Stimulated activated CD4-positive, alpha-beta T cell treated with anti-CD3 and anti-CD28 coated beads, TNF-alpha, amount 100 ng/mL, for 24 hours (primary cell): ENCODE measurements at regions not wholly inside any gene's neighbourhood (a gene's known extent, or its start where the extent isn't known, plus 50 kb on each side); places are given as distances from the start of the nearest gene placed in this dataset.

Experiments used
- DNase-seq, 3 experiments: peaks; one replicate each; pipeline ENCODE4 v3.0.0-alpha.2; 2020; ENCODE audit warnings: low read depth in 3 of 3

GRCh38 chr13:30359991-30360390, 52.6 kb upstream of the KATNAL1 start:
- DNase-seq, result no peak

GRCh38 chr13:30360586-30360985, 53.2 kb upstream of the KATNAL1 start:
- no peak for DNase-seq

- DNase-seq, result no peak
Observed at GRCh38 chr13:30362005-30362788, 54.8 kb upstream of the KATNAL1 start.

DNA sequence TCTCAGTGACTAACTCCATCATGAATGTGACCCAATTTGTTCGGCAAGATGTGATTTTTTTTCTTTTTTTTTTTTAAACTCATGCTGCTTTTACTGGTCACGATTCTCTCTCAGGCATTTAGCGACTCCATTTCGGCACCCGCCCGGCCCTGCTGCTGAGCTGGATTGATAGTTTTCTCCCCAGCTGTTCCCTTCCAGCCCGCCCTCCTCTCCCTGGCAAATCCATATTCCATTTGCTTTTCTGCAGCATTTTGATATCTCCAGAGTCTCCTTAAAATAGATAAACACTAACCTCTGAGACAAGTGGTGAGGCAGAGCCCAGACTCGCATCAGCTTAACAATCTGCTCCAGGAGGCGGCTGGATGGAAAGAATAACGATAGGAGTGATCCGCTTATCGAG, 55.5 kb upstream of the KATNAL1 start:
- DNase-seq, result no peak

- DNase-seq, result no peak
Observed at GRCh38 chr13:30363725-30364124, 56.4 kb upstream of the KATNAL1 start.

DNA sequence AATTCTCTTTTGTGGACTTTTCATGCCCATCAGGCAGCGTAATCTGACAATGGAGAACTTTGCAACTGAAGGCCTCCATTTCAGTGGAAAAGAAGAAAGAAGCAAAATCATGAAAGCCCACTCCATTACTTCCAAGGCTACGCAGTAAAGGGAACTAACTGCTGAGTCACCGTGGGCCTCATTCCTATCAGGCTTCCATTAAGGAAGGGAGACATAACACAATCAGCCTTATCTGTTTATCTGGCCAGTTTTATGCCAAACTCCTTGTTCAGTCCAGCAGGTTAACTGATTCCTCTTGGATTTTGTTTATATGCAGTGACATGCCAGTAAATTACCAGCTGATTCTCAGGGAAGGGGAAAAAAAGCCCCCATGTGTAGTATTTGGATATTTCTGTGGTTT, 56.8 kb upstream of the KATNAL1 start:
- DNase-seq, result no peak

DNA sequence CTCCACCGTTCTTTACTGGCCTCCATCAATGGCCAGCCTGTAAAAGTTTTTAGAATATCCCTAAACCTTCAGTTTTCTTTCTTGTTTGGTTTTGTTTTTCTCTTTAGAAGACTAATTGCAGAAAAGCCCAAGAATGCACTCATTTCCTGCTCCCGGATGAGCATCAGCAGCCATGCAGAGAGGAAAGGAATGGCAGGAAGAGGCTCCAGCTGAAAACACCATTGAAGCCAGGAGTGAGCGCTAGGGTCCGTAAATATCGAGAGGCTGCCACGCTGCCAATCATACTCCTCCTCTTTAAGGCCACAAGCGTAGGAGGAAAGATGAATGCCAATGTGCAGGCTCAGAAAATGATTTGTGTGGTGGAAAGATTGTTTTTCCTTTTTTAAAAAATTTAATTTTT, 57.4 kb upstream of the UBE2L5 start:
- no peak for DNase-seq

GRCh38 chr13:30366088-30366487, 56.2 kb upstream of the UBE2L5 start:
- DNase-seq, result no peak

- no peak for DNase-seq
Observed at GRCh38 chr13:30367296-30367695, 55.0 kb upstream of the UBE2L5 start.

- no peak for DNase-seq
Observed at GRCh38 chr13:30370146-30370545, 52.1 kb upstream of the UBE2L5 start.

DNA sequence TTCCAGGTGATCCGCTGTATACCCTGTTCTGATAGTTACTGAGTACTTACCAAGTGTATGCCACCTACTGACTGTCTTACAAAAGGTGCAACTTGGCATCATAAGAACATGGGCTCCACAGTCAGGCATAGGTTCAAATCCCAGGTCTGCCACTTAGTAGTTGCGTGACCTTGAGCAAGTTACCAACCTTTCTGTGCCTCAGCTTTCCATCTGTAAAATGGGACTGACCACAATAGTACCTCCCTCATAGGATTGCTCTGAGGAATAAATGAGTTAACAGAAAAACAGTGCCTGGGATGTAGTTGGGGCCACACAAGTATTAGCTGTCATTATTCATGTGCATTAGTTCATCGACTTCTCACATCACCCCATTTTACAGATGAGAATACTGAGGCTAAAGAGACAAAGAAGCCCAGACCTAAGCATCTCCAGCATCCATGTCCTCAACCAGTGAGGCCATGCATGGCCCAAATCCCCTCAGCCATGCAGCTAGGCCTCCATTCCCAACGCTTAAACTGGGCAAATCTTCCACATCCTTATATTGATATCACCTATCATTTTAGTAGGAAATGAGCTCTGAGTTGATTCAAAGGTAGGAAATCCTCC, 51.3 kb upstream of the UBE2L5 start:
- DNase-seq, result no peak

DNA sequence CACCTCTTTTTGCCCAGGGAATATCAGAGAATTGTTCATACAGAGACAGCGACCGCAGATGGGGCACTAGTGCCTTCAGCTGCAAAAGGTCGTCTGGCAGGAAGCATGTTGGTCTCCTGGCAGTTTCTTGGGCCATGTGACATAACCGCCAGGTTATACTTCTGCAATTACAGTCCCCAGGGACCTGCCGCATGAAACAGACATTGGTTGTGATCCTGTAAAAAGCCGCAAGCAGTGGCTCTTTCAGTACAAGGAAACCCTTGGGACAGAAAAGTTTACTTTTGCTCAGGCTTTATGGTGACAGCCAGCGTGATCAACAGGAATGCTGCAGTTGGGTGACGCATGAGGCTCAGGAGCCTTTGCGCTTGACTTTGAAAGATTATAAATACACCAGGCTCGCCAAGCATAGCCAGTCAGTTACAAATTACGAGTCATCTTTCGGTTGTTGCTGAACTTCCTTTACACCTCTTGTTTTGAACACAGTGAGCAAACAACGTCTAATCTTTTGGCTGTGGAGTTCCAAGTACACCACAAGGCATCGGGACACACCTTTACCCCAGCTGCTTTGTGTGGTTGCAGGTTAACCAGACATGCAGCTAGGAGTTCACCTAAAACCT, 50.5 kb upstream of the UBE2L5 start:
- peak in 2 of 3 experiments; percentile 23 to 33 for DNase-seq
